ENCODE measurements at regions not wholly inside any gene's neighbourhood (a gene's known extent, or its start where the extent isn't known, plus 50 kb on each side); places are given as distances from the start of the nearest gene placed in this dataset.

DNA sequence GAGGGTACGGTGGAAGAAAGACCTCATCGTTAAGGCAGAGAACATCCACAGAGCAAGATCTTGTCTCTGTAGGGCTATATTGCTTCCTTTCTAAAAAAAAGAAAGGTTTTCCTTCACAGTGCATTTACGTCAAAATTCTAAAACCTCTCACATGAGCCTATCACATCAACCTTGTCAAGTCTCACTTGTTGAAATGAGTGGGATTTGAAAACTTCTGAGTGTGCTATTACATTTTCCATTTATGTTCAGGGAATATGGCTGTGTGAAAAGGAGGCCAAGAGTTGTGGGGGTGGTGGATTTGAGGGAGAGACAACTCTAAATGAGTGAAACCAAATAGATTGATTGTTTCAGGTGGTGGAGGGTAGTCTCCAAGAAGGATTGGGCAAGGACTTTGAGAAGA, 147.1 kb upstream of the MPDZ start:
- TF ChIP-seq EZH2 (IDR thresholded peaks at IDR 0.05; ENCODE audit: insufficient read depth, poor library complexity, severe bottlenecking) (no peak), EZH2phosphoT487 (IDR thresholded peaks at IDR 0.05; ENCODE audit: insufficient read depth, low read depth) (no peak)

All from GM23248 (cell line).